HCT116 (cell line): ENCODE measurements at regions not wholly inside any gene's neighbourhood (a gene's known extent, or its start where the extent isn't known, plus 50 kb on each side); places are given as distances from the start of the nearest gene placed in this dataset.

ENCODE experiments used
- ATF3 ChIP-seq: IDR thresholded peaks from 2 replicates; pipeline ENCODE4 v1.6.1; 2012
- CTCF ChIP-seq, 3 experiments: fragments of 200-600 bp in 1 of 3; sonication (generic) in 1 of 3; IDR thresholded peaks in 2 of 3; conservative IDR thresholded peaks in 1 of 3; 2 replicates each; pipeline ENCODE4 v1.5.1; 2012 to 2017; ENCODE audit warnings: low read depth in 2 of 3, low read length in 2 of 3, antibody characterized with exemption in 1 of 3, borderline replicate concordance in 1 of 3, control low read depth in 1 of 3, mild to moderate bottlenecking in 1 of 3, mixed read lengths in 1 of 3, mixed run types in 1 of 3, moderate library complexity in 1 of 3; ENCODE audit not compliant: insufficient read depth in 1 of 3
- EZH2phosphoT487 ChIP-seq: fragments of 200-600 bp; IDR thresholded peaks from 2 replicates; pipeline ENCODE4 v1.6.1; 2018; ENCODE audit warnings: antibody characterized with exemption, borderline replicate concordance
- MAX ChIP-seq: IDR thresholded peaks from 2 replicates; pipeline ENCODE4 v1.6.1; 2012
- POLR2A ChIP-seq: IDR thresholded peaks from 2 replicates; pipeline ENCODE4 v1.7.0; 2011; ENCODE audit warnings: borderline replicate concordance; ENCODE audit not compliant: insufficient read depth, insufficient read length; ENCODE audit errors: extremely low read depth
- POLR2AphosphoS5 ChIP-seq: IDR thresholded peaks from 2 replicates; pipeline ENCODE4 v1.6.1; 2011; ENCODE audit warnings: mild to moderate bottlenecking, low read depth, low read length, moderate library complexity
- RAD21 ChIP-seq: IDR thresholded peaks from 2 replicates; pipeline ENCODE4 v1.6.1; 2012; ENCODE audit warnings: low read depth, mild to moderate bottlenecking
- REST ChIP-seq: IDR thresholded peaks from 2 replicates; pipeline ENCODE4 v1.6.1; 2012; ENCODE audit warnings: low read depth
- TCF7L2 ChIP-seq: IDR thresholded peaks from 2 replicates; pipeline ENCODE4 v1.7.0; 2011; ENCODE audit warnings: borderline replicate concordance, inconsistent platforms; ENCODE audit not compliant: insufficient read depth, insufficient read length; ENCODE audit errors: extremely low read depth
- ZNF274 ChIP-seq: fragments of 200-500 bp; sonication (Bioruptor generic); IDR thresholded peaks from 2 replicates; pipeline ENCODE4 v1.6.1; 2014; ENCODE audit warnings: mild to moderate bottlenecking, low read depth, low read length, inconsistent platforms

GRCh38 chr11:71198141-71198822, 54.1 kb downstream of the SHANK2 start:
- no peak for TF ChIP-seq CTCF (IDR thresholded peaks at IDR 0.05 in 2 of 3, conservative IDR thresholded peaks at IDR 0.05 in 1 of 3; ENCODE audit: borderline replicate concordance in 1 of 3, insufficient read depth in 1 of 3, low read depth in 2 of 3, low read length in 2 of 3)
- no peak for TF ChIP-seq EZH2phosphoT487
- TF ChIP-seq POLR2AphosphoS5: no peak
- TF ChIP-seq POLR2A: no peak
- TF ChIP-seq RAD21: no peak
- TF ChIP-seq ATF3: no peak
- TF ChIP-seq MAX: no peak
- TF ChIP-seq TCF7L2: no peak
- TF ChIP-seq REST: no peak
- no peak for TF ChIP-seq ZNF274
